ENCODE measurements at regions not wholly inside any gene's neighbourhood (a gene's known extent, or its start where the extent isn't known, plus 50 kb on each side); places are given as distances from the start of the nearest gene placed in this dataset.

DNA sequence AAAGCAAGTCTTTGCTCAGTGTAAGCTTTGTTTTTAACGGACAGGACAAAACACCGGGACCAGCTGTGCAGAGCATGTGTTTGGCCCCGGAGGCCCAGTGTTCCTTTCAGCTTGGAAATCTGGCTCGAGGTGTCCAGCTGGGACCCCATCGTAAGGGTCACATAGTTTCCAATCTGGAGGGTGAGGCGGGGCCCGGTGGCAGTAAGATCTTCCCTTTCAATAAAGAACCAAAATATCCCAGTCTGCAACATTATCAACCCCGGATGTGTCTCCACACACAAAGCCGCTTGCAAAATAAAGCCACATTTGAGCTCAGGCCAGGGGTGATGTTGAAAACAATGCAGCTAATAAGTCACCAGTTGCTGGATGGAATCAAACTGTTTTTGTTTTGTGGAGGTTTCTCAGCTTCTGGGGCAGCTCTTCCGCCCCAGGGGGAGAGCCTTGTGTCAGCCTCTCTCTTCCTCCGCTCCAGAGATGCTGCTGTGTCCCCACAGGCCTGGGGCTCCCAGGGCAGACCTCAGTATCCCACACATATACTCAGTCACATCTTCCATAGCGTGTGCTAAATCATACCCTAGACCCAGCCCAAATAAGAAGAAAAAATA, 138.6 kb upstream of the GLI2 start:
- DNase-seq: no peak

DNA sequence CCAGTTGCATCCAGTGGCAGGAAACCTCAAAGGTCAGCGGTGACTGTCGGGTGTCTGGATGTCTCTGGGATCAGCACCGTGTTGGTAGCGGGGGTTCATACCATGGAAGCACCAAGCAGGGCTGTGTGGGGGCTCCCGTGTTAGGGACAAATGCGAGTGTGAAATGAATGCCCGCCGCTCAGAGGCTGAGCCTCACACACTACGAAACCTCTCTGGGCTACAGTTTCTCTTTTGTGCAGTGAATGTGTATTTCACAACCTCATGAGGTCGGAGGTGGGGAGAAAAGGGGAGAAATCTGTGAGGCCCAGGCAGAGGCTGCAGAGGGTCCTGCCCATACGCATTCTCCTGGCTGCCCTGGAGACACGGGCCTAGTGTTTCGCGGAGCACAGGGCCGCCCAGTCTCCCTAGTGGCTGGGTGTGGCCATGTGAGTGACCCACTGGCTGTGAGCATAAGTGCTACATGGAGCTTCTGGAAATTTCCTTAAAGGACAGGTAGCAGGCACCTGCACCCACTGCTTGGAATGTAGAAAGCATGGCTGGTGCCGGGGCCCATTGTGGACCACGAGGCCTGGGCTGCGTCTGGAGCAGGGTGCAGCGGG, 138.0 kb upstream of the GLI2 start:
- no peak for DNase-seq

DNA sequence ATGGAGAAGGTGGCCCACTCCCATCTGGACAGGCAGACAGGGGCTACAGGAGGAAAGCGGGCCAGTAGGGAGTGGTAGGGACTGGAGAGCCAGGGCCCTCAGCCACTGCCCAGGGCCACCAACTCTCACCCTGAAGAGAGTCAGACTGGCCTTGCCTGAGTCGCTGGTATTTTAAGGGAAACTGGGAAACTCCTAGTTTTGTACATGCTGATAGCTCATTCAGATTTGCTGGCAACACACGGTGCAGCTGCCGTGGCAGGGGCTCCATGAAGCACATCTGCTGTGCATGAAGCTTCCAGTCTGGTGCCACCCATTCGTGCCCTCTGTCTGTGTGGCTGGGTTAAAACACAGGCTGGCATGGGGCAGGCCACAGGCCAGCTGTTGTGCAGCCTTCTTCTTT, 137.3 kb upstream of the GLI2 start:
- DNase-seq: no peak

DNA sequence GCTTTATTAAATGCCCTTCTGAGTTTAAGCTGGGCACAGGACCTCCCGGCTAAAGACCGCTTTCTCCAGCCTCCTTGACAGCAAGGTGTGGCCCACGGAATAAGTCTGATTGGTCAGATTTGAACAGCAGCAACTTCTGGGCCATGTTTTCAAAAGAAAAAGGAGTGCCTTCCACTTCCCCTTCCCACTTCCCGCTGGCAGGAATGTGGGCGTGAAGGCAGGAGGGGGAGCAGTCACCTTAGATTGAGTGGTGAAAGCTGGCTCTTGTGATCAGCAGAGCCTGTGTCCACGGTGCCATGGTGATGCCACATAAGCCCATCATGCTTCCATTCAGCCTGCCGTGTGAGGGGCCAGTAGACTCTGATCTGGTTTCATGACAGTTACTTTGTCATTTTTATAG, 136.6 kb upstream of the GLI2 start:
- no peak for DNase-seq

DNA sequence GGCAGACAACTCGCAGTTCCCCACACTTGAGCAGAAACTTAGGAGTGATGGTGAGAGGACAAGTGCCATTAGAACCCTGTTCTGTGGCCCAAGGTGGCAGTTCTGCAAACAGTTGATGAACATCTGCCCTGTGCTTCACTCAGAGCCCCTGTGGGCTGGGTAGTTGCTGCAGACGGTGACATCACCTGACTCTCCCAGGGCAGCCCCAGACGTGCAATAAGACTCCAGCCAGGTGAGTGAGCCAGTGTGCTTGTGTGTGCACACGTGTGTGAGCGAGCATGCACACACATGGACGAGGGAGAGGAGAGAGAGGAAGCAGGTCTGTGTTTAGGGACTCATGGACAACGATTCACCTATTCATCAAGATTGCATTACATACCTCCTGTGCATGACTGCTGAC, 136.0 kb upstream of the GLI2 start:
- DNase-seq: no peak

DNA sequence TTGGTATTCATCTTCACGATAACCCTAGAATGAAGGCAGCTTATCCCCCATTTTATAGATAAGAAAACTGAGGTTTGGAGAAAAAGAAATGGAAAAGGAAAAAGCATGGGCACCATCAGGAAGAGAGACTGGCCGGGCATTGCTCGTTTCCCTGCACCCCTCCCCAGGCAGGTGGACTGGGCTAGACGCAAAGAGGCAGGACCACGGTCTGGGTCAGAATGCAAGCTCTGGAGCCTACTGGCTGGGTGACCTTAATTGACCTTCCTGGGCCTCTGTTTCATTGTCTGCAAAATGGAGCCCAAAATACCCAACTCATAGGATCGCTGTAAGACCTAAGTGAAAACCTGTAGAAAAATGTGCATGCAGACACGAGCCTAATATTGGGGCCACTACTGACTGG, 135.3 kb upstream of the GLI2 start:
- no peak for DNase-seq

DNA sequence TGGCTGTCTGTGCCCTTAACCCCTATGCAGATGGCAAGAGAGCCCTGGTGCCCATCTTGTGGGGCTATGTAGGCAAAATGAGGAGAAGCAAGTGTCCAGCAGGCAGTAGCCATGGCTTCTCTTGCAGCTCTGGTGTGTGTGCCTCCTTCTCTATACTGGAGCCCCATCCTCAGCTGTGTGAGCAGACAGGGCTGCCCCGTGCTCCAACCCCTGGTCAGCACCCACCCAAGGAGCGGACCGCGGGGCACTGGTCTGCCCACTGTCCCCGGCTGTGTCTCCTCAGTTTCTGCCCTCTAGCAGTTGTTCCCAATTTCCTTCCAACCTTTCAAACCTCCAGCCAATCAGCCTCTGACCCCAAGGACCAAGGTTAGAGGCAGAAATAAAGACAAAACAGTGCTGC, 134.9 kb upstream of the GLI2 start:
- DNase-seq: no peak

DNA sequence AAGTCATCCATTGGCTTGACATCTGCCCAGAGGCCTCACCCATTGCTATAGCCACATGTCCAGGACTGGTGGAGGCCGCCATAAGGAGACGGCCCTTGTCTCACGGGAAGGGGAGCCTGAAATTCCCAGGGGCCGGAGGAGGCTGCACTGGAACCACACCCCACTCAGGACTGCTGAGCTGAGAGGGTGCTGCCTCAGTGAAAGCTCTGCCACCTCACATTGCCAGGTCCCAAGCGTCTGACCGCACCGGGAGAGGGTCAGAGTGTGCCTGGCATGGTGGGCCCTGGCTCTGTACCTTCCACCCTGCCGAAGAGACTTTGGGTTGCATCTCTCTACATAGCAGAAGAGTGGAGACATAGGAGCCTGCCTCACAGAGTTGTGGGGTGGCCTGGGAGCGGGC, 134.1 kb upstream of the GLI2 start:
- no peak for DNase-seq

DNA sequence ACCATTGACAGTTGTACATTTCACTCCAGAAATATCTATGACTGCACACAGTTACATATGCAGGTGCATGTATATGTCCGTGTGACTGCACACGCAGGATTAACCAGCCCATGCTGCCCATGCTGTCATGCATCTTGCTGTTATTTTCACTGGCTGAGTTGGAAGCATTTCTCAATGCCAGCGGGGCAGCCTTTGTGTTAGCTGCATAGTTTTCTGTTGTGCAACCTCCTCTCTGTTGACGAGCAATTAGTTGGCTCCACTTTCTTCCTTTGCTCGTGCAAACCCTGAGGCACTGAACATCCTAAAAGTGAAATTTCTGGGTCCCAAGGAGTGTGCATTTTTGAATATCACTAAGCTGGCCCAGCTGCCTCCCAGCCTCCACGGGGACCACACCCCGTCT, 133.4 kb upstream of the GLI2 start:
- no peak for DNase-seq

DNA sequence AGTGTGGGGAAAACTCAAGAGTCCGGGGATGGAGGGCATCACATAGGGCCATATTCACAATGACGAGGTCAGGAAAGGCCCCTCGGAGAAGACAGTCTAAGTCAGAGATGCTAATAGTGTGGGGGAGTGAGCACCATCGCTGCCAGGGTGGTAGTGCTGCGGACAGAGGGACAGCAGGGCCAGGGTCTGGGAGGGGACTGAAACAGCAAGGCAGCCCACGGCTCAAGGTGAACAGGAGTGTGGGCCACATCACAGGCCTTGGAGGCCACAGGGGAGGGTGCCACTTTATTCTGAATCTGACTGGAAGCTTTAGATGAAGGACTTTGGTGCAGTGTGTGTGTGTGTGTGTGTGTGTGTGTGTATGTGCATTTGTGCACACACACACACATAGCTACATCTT, 130.9 kb upstream of the GLI2 start:
- no peak for DNase-seq

DNA sequence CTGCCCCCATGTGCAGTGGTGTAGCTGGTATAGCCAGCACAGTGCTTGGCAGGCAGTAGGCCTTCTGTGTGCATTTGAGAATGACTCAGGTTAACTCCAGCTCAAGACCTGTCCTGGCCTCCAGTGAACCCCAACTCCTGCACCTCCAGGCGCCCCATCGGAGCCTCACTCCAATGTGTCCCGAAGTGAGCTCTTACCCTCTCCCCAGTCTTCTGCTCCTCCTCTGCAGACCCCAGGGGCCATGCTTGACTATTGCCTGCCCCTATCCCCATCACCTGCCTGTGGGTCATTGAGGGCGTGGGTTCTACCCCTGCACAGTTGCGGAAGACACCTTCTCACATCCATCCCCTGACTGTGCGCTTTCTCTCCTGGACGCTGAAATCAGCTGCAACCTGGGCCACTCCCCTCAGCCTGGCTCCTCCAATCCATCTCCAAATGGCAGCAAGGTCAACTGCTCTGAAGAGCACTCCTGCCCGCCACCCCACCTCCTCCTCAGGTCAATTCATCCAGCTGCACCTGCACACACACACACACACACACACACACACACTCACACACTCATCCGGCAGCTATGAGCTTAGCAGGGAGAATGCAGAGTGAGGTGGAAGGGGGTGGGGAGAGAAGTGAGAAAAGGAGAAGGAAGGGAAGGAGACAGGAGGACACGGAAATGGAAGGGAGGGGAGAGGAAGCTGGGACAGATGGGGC, 130.3 kb upstream of the GLI2 start:
- DNase-seq: peak; percentile 78

DNA sequence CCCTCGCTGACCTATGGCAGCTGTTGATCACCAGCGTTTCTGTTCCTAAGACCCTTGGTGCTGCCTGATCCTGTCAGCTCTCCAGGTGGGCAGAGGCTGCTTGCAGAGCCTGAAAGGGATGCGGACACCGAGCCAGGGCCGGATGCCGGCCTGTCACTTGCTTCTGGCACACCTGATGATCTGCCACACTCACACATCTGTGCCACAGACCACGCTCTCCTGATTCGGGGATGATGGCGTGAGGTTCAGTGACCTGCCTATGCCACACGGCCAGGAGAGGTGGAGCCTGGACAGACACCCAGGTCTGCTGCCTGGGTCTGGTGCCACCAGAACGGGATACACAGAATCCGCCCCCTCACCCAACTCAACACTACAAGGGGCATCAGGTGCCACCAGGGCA, 129.4 kb upstream of the GLI2 start:
- no peak for DNase-seq

DNA sequence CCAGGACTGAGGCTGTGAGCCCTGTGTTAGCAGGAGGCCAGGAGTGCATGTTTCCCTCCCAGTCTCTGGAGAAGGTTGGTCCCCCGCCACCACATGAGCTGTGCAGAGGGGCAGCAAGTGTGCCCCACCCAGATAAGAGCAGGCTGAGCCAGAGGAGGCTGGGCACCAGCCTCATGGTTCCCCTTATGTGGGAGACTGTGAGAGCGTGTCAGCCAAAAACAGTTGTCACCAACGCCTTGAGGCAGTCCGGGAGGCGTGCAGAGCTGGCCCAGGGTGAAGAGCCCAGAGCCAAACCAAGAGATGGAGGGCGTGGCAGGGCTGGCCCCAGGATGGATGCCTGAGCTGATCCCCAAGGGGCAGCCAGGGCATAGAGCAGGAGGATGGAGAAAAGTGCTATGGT, 128.7 kb upstream of the GLI2 start:
- no peak for DNase-seq

DNA sequence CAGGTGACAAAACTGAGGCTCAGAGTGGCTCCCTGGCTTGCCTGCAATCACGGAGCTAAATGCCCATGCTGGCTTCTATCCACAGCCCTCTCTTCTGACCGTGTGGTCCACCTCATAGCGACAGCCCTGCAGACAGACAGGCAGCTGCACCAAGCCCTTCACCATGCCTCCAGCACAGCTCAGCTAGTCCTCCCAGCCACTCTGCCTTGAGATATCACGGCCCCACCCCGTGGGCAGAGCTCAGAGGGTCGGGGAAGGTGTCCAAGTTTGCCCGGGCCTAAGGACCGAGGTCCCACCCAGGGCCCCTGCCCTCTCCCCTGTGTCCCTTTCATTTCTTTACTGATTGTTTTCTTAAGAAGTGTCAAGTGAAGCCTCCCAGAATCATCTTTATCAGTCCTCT, 128.2 kb upstream of the GLI2 start:
- no peak for DNase-seq

DNA sequence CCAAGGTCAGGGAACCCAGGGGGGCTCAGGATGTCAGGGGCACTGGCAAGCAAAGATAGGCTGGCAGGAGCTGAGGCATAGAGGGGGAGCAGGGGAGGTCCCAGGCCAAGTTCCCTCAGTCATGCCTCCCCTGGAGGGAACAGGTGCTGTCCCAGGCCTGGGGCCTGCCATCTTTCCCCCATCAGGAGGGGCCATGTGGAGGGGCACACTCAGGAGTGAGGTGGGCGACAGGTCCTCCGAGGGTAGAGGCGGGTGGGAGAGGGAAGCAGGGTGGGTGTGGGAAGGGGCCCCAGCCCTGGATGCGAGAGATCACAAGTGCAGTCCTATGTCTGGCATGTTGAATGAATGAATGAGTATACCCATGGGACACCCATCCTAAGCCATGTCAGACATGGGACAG, 127.7 kb upstream of the GLI2 start:
- no peak for DNase-seq

DNA sequence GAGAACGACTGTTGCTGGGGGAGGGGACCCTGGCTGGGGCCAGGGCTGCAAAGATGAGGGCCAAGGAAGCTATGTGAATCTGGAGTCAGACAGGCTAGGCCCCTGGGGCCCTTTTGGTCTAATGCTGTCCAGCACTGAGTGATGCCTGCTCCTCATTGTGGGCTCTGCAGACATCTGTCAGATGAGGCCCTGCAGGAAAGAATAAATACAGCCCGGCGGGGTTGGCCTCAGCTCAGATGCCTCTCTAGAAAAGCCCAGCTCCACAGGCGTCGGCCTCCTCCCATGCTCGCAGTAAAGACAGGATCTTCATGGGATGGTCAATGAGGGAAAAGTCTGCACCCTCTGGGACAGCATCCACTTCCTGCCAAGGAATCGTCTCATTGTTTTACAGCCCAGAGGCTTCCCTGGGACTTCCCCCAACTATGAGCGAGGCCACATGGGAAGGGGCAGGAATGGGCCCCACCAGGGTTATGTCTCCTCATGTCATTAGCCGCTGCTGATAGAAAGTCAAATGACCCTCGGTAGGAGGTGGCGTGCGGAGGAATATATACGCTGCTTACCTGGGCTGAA, 125.8 kb upstream of the GLI2 start:
- no peak for DNase-seq

DNA sequence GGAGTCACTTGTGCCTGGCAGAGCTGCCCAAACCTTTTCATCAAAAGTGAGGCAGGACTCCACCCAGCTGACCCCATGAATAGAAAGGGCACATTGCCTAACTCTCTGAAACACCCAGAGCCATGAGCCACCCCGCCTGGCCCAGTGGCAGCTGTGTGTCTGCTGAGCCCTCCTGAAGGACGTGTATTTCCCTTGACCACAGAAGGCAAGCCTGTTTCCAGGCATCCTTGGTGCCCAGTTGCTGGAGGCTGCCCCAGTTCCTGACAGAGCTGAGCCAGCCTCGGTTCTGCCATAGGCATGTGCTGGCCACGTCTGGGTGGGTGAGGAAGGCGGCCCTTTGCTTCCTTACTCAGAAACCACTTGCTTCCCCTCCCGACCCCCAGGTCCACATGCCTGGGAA, 124.7 kb upstream of the GLI2 start:
- DNase-seq: no peak

DNA sequence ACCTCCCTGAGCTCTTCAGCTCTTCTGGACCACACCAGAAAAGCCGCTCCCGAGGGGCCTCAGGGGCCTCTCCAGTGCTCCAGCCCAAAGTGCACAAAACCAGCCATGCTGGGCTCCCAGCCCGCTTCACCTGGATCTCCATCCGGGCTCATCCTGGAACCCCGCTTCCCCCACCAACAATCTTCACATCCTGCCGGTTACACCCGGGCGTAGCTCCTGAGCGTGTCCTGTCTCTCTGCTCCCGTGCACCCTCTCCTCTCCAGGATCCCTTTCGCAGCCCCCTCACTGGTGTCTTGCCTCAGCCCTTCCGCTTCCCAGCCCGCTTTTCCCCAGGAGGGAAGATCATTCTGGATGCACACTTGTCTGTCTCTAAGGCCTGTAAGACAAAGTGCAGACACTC, 123.7 kb upstream of the GLI2 start:
- DNase-seq: no peak

DNA sequence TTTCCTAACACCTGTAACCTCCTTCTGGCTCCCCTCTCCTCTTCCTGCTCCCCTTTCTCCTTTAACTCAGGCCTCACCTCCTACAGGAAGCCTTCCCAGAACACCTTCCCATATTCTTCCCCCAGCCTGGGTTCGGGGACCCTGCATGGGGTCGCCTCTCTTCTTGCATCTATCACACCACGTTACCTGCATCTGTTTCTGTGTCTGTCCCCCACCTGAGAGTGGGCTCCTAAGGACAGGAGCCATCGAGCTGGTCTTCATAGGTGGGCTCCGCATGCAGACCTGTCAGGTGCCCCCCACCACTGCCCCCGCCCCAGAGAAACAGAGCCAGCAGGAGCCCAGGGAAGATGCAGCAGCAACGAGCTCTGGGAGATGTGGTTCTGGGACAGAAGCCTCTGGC, 123.2 kb upstream of the GLI2 start:
- no peak for DNase-seq

DNA sequence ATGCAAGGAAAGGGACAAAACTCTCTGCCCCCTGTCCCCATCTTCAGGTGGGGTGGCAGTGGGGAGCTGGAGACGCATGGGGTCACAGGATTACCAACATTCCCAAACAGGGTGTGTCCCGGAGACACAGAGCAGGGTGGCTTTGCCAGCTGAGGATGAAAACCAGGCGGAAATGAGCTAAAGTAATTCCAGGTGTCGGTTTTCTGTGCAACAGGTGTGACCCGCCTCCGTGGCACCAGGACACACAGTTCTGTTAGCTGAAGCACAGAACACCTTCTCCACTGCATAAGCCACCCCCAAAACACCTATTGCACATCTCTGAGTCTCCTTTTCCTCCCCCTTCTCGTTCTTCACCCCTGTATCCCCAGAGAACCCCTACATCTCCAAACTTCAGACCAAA, 122.7 kb upstream of the GLI2 start:
- no peak for DNase-seq

DNA sequence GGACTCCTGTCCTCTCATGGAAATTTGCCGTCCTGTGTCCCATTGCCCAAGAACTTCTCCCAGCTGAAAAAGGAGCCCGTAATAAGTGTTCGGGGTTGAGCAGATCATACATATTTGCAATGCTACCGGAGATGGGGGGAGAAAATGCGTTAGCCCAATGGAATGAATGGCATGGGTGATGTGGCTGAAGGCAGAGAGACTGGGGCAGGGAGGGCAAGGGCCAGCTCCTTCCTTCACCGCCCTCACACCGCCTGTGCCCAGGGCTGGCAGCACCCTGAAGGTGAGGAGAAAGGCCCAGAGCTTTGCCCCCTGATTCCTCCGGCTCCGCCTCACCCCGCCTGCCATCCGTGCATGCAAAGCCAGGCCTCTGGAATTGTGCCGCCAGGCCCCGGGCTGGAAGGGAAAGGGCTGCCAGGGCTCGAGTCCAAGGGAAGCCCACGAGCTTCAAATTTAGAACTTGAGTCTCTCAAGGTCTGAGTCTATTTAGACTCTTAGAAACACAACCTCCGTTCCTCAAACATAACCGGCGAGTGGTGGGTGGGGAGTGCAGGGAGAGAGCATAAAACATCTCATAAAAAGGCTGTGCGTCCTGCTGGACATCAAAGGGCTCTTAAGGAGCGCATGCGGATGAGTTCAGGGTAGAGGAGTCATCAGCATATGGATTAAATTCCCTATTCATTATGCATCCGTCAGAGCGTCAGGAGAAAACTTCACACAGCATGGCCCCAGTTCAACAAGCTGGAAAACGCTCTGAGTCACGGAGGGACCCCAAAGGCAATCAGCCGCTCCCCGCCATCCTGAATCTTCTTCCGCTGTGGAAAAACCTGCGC, 121.7 kb upstream of the GLI2 start:
- DNase-seq: no peak

DNA sequence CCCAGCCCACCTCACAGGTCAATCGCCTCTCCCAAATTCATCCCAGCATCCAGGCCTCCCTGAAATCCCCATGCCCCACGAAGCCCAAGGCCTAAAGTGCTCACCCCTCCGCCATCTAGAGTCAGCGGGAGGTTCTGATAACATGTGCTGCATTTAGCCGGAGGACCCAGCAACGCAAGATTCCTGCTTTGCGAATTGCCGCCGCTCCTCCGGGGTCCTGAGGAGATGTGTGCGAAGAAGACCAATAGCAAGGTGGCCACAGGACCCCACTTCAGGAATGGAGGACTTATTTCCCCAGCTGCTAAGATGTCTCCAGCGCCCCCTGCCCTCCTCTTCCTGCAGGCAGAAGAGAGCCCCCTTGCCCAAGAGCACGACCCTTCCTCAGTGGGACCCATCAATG, 120.8 kb upstream of the GLI2 start:
- DNase-seq: no peak

DNA sequence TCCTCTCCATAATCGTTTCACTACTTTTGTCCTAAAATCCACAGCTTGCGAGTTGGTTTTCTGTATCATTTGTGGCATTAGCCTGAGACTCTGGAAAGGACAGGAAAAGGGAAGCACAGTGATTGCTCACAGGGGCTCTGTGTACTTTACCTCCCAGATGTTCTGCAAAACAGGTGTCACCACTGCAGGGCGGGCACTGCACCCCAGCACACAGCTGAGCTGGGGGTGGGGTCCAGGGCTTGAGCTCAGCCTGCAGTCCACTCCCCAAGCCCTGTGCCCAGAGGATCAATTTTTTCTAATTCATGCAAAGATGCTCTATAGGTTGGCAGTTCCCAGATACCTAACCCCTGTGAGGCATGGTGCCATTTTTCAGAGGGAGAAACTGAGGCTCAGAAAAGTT, 119.4 kb upstream of the GLI2 start:
- DNase-seq: no peak

DNA sequence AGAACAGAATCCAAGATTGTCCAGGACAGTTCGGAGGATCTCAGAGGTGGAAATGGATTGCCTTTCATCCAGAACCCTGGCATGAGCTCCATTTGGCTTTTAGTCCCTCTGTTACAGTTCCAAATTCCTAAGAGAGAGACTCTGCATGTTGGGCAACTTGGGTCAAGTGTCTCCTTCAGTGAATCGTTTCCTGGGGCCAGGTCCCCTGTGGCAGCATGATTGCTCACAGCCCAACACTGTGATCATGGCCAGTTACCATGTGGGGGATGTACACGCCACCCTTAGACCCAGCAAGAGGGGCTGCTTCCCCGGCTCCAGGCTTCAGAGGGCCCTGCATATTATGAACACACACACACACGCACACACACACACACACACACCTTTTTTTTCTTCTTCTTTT, 118.6 kb upstream of the GLI2 start:
- no peak for DNase-seq
